Heart right ventricle (tissue), 16 donors: ENCODE measurements at regions not wholly inside any gene's neighbourhood (a gene's known extent, or its start where the extent isn't known, plus 50 kb on each side); places are given as distances from the start of the nearest gene placed in this dataset.
"Not testable (repeated sequence)": the region's sequence is repeated elsewhere in the genome, so short reads cannot be mapped to it uniquely, and the experiment has no call there.

Source experiments
- ATAC-seq, 8 donors: fragments of 200-7000 bp; cut with Tn5 transposase; one replicate each; pipeline ENCODE4 v1.9.1; 2020; ENCODE audit warnings: mild to moderate bottlenecking in 8 of 8, moderate library complexity in 8 of 8, moderate number of reproducible peaks in 1 of 8
- DNase-seq, 2 donors: peaks; one replicate each; pipeline ENCODE4 v3.0.0-alpha.2; 2020
- H3K27ac ChIP-seq, 10 donors: fragments of 200-600 bp; sonication (generic) in 2 of 10; one replicate each; pipeline versions ENCODE4 v1.5.0 to v1.8.0; 2020 to 2022; ENCODE audit warnings: mild to moderate bottlenecking in 3 of 10
- H3K27me3 ChIP-seq, 7 donors: fragments of 200-600 bp; one replicate each; pipeline ENCODE4 v1.8.0; 2021 to 2022; ENCODE audit warnings: mild to moderate bottlenecking in 2 of 7
- H3K36me3 ChIP-seq, 9 donors: fragments of 200-600 bp; sonication (generic) in 1 of 9; one replicate each; pipeline versions ENCODE4 v1.5.0 to v1.8.0; 2020 to 2022; ENCODE audit warnings: mild to moderate bottlenecking in 2 of 9
- H3K4me1 ChIP-seq, 9 donors: fragments of 200-600 bp; sonication (generic) in 1 of 9; one replicate each; pipeline versions ENCODE4 v1.5.0 to v1.8.0; 2020 to 2022; ENCODE audit warnings: mild to moderate bottlenecking in 4 of 9
- H3K4me3 ChIP-seq, 10 donors: fragments of 200-600 bp; sonication (generic) in 2 of 10; one replicate each; pipeline versions ENCODE4 v1.5.0 to v1.8.0; 2020 to 2022; ENCODE audit warnings: mild to moderate bottlenecking in 7 of 10, moderate library complexity in 2 of 10
- H3K9me3 ChIP-seq, 11 donors: fragments of 200-600 bp in 10 of 11; sonication (generic) in 2 of 11; one replicate each; pipeline versions ENCODE4 v1.5.0 to v1.8.0; 2013 to 2022; ENCODE audit warnings: mild to moderate bottlenecking in 2 of 11, control low read depth in 1 of 11, moderate library complexity in 1 of 11
- CTCF ChIP-seq, 9 donors: fragments of 200-600 bp; sonication (generic) in 2 of 9; IDR thresholded peaks; one replicate each; pipeline versions ENCODE4 v1.5.0 to v1.8.0; 2021 to 2022; ENCODE audit warnings: antibody characterized with exemption in 9 of 9, mild to moderate bottlenecking in 5 of 9, moderate library complexity in 1 of 9
- WGBS, 2 donors: extraction: QIAGEN DNeasy Blood & Tissue Kit; methylation state at CpG; one replicate each; pipeline ENCODE4 v1.1.7; 2013; ENCODE audit warnings: inconsistent platforms in 1 of 2; 5-methylcytosine and 5-hydroxymethylcytosine counted together
- intact Hi-C, 10 donors: fragments of 100-400 bp; cut with DNase I; formaldehyde crosslinking; loops; one replicate each; pipeline versions ENCODE4 v1.11.1 to v1.14.2; 2022
- donor health status: Arrhythmogenic right ventricular cardiomyopathy.
- donor health status: ischemic (EF 13 %, LVEDD 7.1; RV severe dilation, severe dysfunction).
- donor health status: healthy with polysubstance abuse.
- donor health status: DM: no; HTN: yes; CAD: no.
- donor health status: DM: no; HTN: no; CAD: no.
- donor health status: ischemic (EF 25% LVEDD 6.9; RV normal size, moderate dysfunction).
- donor health status: ischemic (EF 25% LVEDD 5.7; RV mildly dilated, moderate dysfunction).
- donor health status: healthy.
- donor health status: DM: yes; HTN: yes; CAD: no.
- donor health status: Ischemic cardiomyopathy.
- donor health status: ischemic (EF 35%, LVEDD 5.7; RV mildly dilated, moderate dysfunction).
- donor health status: nonischemic (EF 11% LVEDD 7.7; RV severe dilation, severe dysfunction).
- donor health status: DM: yes; HTN: yes; CAD: no.
- donor health status: PGD.
- donor health status: ischemic (EF 29% LVEDD 5.4; RV normal size, mild dysfunction).
- donor health status: nonischemic (EF 23%, LVEDD 6.1; RV moderate dilation, normal function).

DNA sequence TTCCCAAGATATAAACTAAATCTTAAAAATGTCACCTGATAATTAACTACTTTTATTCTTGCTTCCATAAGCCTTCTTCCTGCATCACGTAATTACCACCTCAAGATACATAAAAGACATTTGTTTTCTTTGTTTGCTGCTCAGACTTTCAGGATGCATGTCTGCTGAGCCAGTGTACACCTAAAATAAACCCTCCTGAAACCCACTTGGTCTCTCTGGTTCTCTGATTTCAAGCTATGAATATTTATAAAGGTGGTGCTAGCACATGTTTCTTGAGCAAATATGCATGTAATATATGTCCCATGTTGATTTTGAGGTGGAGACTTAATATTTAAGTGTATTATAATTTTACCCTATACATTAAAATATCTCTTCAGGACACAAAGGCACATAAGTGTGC lies 1627.7 kb upstream of the CDH9 start:
- DNase-seq (no peak), ATAC-seq (no peak)
- H3K27me3 ChIP-seq, result no peaks in the 10 kb centered on the region
- TF ChIP-seq CTCF (IDR thresholded peaks at IDR 0.05), result no peak
- peaks cover 0 to 68% (median 0%) of the 10 kb centered on the region in 11 donors for H3K9me3 ChIP-seq
- no peak overlapping the region for H3K27ac ChIP-seq
- intact Hi-C loops, result no loop called here
- H3K4me3 ChIP-seq, result no peak overlapping the region
- 63 to 66% methylated on average over 1 of the region's 1 CpG for WGBS, 2 donors
- H3K36me3 ChIP-seq, result no peaks in the 10 kb centered on the region
- H3K4me1 ChIP-seq, result no peaks in the 10 kb centered on the region

DNA sequence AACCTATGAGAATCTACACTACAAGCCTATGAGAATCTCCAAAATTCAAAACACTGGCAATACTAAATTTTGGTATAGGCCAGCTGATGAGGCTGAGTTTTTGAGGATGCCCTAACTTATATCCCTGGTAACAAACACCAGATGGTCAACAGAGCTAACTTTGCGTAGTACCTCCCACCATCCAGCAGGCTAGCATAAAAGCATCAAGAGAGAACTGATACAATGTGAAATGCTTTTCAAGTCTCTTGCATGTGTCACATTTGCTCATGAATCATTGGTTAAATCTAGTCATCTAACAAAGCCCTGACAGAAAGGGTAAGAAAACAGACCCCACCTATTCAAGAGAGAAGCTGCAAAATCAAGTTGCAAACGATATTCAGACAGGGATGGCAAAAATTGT lies 1609.7 kb upstream of the CDH9 start:
- no peaks in the 10 kb centered on the region for H3K36me3 ChIP-seq
- no peaks in the 10 kb centered on the region for H3K4me1 ChIP-seq
- no peaks in the 10 kb centered on the region for H3K27me3 ChIP-seq
- peaks cover 0 to 16% (median 0%) of the 10 kb centered on the region in 11 donors for H3K9me3 ChIP-seq
- TF ChIP-seq CTCF (IDR thresholded peaks at IDR 0.05), result no peak
- WGBS, 2 donors, result 72 to 80% methylated on average over 2 of the region's 2 CpGs
- H3K4me3 ChIP-seq, result no peak overlapping the region
- no peak overlapping the region for H3K27ac ChIP-seq
- intact Hi-C loops, result no loop called here
- no peak for DNase-seq
- ATAC-seq, result no peak

DNA sequence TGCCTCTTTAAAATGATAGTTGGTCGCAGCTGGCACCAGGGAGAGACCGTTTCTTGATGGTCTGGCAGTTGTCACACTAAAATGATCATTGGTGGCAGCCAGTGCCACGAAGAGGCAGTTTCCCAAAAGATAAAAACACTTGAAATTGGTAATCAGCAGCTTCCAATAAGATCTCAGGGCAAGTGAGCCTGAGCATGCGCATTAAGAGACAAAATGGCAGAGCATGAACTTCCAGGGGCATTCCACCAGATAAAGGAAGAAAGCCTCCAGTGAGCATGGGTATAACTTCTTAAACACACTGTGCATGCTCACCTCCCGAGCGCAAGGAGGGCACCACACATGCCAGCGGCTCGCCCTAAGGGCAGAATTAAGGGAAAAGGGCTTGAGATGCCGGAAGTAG lies 1594.2 kb upstream of the CDH9 start:
- Histone ChIP-seq H3K4me3 (no peak overlapping the region), H3K9me3 (peaks cover 0 to 40% (median 0%) of the 10 kb centered on the region in 11 donors), H3K27ac (no peak overlapping the region), H3K4me1 (no peaks in the 10 kb centered on the region), H3K27me3 (no peaks in the 10 kb centered on the region), H3K36me3 (no peaks in the 10 kb centered on the region)
- no peak for TF ChIP-seq CTCF (IDR thresholded peaks at IDR 0.05)
- DNase-seq, result no peak
- intact Hi-C loops, result no loop called here
- whole genome bisulfite sequencing, 2 donors, result 79 to 83% methylated on average over 9 of the region's 9 CpGs
- no peak for ATAC-seq

DNA sequence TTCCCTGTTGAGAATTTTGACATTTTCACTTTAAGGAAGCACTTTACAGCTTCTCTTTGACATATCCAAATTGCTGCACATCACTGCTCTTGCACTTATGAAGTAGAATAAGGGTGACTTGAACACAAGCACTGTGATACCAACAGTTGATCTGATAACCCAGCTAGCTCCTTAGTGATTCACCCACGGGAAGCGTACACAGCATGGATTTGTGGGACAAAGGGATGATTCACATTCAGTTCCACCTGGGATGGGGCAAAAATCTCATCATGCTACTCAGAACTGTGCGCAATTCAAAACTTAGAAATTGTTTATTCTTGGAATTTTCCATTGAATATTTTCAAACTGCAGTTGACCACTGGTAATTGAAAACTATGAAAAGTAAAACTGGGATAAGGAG lies 1565.5 kb upstream of the CDH9 start:
- no peaks in the 10 kb centered on the region for H3K36me3 ChIP-seq
- no peaks in the 10 kb centered on the region for H3K4me1 ChIP-seq
- 88% methylated on average over 3 of the region's 3 CpGs for WGBS, 2 donors
- H3K9me3 ChIP-seq, result peaks cover 0 to 53% (median 10%) of the 10 kb centered on the region in 11 donors
- no peak for TF ChIP-seq CTCF (IDR thresholded peaks at IDR 0.05)
- no peak for DNase-seq
- intact Hi-C loops, result no loop called here
- no peak for ATAC-seq
- no peak overlapping the region for H3K4me3 ChIP-seq
- no peak overlapping the region for H3K27ac ChIP-seq
- H3K27me3 ChIP-seq, result no peaks in the 10 kb centered on the region

GRCh38 chr5:28602429-28602828 lies 1564.0 kb upstream of the CDH9 start:
- Histone ChIP-seq H3K27ac (no peak overlapping the region), H3K4me1 (no peaks in the 10 kb centered on the region), H3K9me3 (peaks cover 0 to 52% (median 3%) of the 10 kb centered on the region in 11 donors), H3K4me3 (no peak overlapping the region), H3K36me3 (no peaks in the 10 kb centered on the region), H3K27me3 (no peaks in the 10 kb centered on the region)
- DNase-seq (no peak), ATAC-seq (no peak)
- 53 to 69% methylated on average over 2 of the region's 2 CpGs for WGBS, 2 donors
- intact Hi-C loops, result no loop called here
- no peak for TF ChIP-seq CTCF (IDR thresholded peaks at IDR 0.05)

GRCh38 chr5:28596707-28597106 lies 1558.3 kb upstream of the CDH9 start:
- H3K27ac ChIP-seq, H3K4me3 ChIP-seq, ATAC-seq, H3K4me1 ChIP-seq, H3K36me3 ChIP-seq, DNase-seq, intact Hi-C loops, H3K27me3 ChIP-seq: not testable (repeated sequence)
- 93 to 94% methylated on average over 25 to 26 of the region's 26 CpGs for WGBS, 2 donors
- peaks cover 0 to 65% (median 3%) of the 10 kb centered on the region in 11 donors for H3K9me3 ChIP-seq
